22Rv1 (cell line): ENCODE measurements at regions not wholly inside any gene's neighbourhood (a gene's known extent, or its start where the extent isn't known, plus 50 kb on each side); places are given as distances from the start of the nearest gene placed in this dataset.

ENCODE experiments used
- ZFX ChIP-seq: fragments of 450-650 bp; IDR thresholded peaks from 2 replicates; pipeline ENCODE4 v1.6.1; 2017; ENCODE audit warnings: antibody characterized with exemption, borderline replicate concordance
- TF ChIP-seq, protein P1 (sequence below): fragments of 450-650 bp; IDR thresholded peaks from 2 replicates; pipeline ENCODE4 v1.5.1; 2017; ENCODE audit warnings: mild to moderate bottlenecking

DNA sequence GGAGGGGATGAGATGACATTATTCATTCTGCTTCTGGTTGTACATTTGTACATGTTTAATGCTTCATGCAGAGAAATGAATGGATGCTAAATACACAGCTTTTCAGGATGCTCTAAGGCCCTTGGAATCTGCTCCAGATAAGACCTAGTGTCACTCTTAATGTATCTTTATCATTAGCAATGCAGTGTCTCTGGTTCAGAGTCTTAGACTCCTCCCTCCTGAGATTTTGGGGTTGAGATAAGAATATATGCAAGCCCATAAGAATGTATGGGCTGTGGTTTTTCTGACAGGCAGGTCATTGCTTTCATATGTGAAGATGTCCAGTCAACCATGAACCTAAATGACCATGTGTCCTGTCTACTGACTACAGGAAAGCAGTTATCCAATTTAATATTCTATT lies 415.5 kb downstream of the RPS6KC1 start:
- TF ChIP-seq, protein P1, sequence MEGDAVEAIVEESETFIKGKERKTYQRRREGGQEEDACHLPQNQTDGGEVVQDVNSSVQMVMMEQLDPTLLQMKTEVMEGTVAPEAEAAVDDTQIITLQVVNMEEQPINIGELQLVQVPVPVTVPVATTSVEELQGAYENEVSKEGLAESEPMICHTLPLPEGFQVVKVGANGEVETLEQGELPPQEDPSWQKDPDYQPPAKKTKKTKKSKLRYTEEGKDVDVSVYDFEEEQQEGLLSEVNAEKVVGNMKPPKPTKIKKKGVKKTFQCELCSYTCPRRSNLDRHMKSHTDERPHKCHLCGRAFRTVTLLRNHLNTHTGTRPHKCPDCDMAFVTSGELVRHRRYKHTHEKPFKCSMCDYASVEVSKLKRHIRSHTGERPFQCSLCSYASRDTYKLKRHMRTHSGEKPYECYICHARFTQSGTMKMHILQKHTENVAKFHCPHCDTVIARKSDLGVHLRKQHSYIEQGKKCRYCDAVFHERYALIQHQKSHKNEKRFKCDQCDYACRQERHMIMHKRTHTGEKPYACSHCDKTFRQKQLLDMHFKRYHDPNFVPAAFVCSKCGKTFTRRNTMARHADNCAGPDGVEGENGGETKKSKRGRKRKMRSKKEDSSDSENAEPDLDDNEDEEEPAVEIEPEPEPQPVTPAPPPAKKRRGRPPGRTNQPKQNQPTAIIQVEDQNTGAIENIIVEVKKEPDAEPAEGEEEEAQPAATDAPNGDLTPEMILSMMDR: no peak
- no peak for TF ChIP-seq ZFX
